WTC11 (cell line): ENCODE measurements at regions not wholly inside any gene's neighbourhood (a gene's known extent, or its start where the extent isn't known, plus 50 kb on each side); places are given as distances from the start of the nearest gene placed in this dataset.

Source experiments
- ATAC-seq: fragments of 200-7000 bp; cut with Tn5 transposase; 2 replicates; pipeline ENCODE4 v1.10.0; 2021; ENCODE audit warnings: mild to moderate bottlenecking, moderate library complexity
- CTCF ChIA-PET: fragments of 300-600 bp; sonication (Branson Sonifier 250); formaldehyde crosslinking; loops from one replicate; lab custom pipeline; 2021; ENCODE audit warnings: antibody characterized with exemption; lab: Charles Lee
- POLR2A ChIA-PET: fragments of 350-600 bp; sonication (Branson Sonifier 250); formaldehyde crosslinking; loops from one replicate; lab custom pipeline; 2021; ENCODE audit warnings: antibody characterized with exemption; lab: Charles Lee
- DNase-seq: peaks from one replicate; pipeline ENCODE4 v3.0.0; 2021; ENCODE audit warnings: low spot score
- H3K27ac Mint-ChIP-seq: 2 replicates; pipeline ENCODE4 v1.8.0; 2021; ENCODE audit warnings: mixed read lengths
- H3K27me3 Mint-ChIP-seq: 2 replicates; pipeline ENCODE4 v1.8.0; 2021; ENCODE audit warnings: low read depth, mild to moderate bottlenecking, moderate library complexity, mixed read lengths
- H3K36me3 Mint-ChIP-seq: 2 replicates; pipeline ENCODE4 v1.8.0; 2021; ENCODE audit warnings: mixed read lengths
- H3K4me1 Mint-ChIP-seq: 2 replicates; pipeline ENCODE4 v1.8.0; 2022; ENCODE audit warnings: mixed read lengths
- H3K4me3 Mint-ChIP-seq: 2 replicates; pipeline ENCODE4 v1.8.0; 2021; ENCODE audit warnings: mild to moderate bottlenecking, moderate library complexity, mixed read lengths
- H3K9me3 Mint-ChIP-seq: 2 replicates; pipeline ENCODE4 v1.8.0; 2021; ENCODE audit warnings: mixed read lengths
- ATF3 ChIP-seq: sonication (generic); formaldehyde crosslinking; conservative IDR thresholded peaks from 2 replicates; pipeline ENCODE4 v1.8.1; 2022; ENCODE audit warnings: mild to moderate bottlenecking, missing genetic modification reagents
- CREM ChIP-seq: sonication (generic); formaldehyde crosslinking; IDR thresholded peaks from 2 replicates; pipeline ENCODE4 v1.8.1; 2022; ENCODE audit warnings: mild to moderate bottlenecking, missing genetic modification reagents, moderate library complexity
- FOXK1 ChIP-seq: sonication (generic); formaldehyde crosslinking; IDR thresholded peaks from 2 replicates; pipeline ENCODE4 v1.8.0; 2022; ENCODE audit warnings: mild to moderate bottlenecking, moderate library complexity, missing genetic modification reagents
- GRHL2 ChIP-seq: fragments of 250-450 bp; sonication (Bioruptor Pico); IDR thresholded peaks from 2 replicates; pipeline ENCODE4 v1.8.0; 2022; ENCODE audit warnings: mild to moderate bottlenecking, moderate library complexity; ENCODE audit not compliant: insufficient replicate concordance, severe bottlenecking
- NFE2L1 ChIP-seq: sonication (generic); formaldehyde crosslinking; IDR thresholded peaks from 2 replicates; pipeline ENCODE4 v1.8.1; 2023; ENCODE audit warnings: missing genetic modification reagents
- NR2C2 ChIP-seq: sonication (generic); formaldehyde crosslinking; IDR thresholded peaks from 2 replicates; pipeline ENCODE4 v1.8.0; 2022; ENCODE audit warnings: mild to moderate bottlenecking, missing genetic modification reagents
- TCF7 ChIP-seq: sonication (generic); formaldehyde crosslinking; IDR thresholded peaks from 2 replicates; pipeline ENCODE4 v1.8.0; 2022; ENCODE audit warnings: mild to moderate bottlenecking, low read depth, missing genetic modification reagents, moderate library complexity
- ZBTB43 ChIP-seq: sonication (generic); formaldehyde crosslinking; IDR thresholded peaks from 2 replicates; pipeline ENCODE4 v1.8.1; 2023; ENCODE audit warnings: mild to moderate bottlenecking, missing genetic modification reagents
- ZNF423 ChIP-seq: fragments of 250-450 bp; sonication (Bioruptor Pico); IDR thresholded peaks from 2 replicates; pipeline ENCODE4 v2.1.2; 2022; ENCODE audit warnings: mild to moderate bottlenecking, moderate library complexity
- ZNF512 ChIP-seq: sonication (generic); formaldehyde crosslinking; IDR thresholded peaks from 2 replicates; pipeline ENCODE4 v1.8.1; 2022; ENCODE audit warnings: missing genetic modification reagents, borderline replicate concordance
- TF ChIP-seq, protein P1 (sequence below): sonication (generic); formaldehyde crosslinking; IDR thresholded peaks from 2 replicates; pipeline ENCODE4 v1.8.0; 2022; ENCODE audit warnings: mild to moderate bottlenecking, missing genetic modification reagents
- TF ChIP-seq, protein P2 (sequence below): fragments of 250-450 bp; sonication (Bioruptor Pico); IDR thresholded peaks from 2 replicates; pipeline ENCODE4 v1.9.0; 2021; ENCODE audit warnings: mild to moderate bottlenecking, borderline replicate concordance

DNA sequence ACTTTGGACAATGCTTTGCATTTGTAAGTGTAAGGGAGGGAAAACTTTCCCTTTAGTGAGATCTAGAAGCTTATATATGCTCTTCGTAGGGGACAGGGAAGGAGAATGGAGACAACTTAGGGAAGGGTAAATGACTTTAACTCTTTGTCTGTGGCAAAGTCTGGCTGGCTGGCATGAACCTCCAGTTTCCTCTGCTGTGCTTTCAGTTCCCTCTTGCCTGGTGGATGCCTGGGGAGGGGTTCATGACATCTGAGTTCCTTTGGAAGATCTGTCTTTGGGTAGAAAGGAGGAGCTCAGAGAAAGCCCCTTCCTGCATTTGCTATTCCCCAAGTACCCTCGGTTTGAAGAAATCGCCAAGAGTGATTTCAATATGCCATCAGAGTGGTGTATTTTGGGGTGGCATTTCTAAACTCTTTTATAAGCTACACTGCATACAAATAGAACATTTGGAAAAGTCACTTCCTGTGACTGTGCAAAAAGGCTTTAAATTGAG lies 143.6 kb downstream of the VAPA start (continued):
- TF ChIP-seq CREM: no peak
- TF ChIP-seq ZNF423 (CRISPR knock-in tag): no peak

- no peaks in the 10 kb centered on the region for H3K36me3 Mint-ChIP-seq
- H3K4me1 Mint-ChIP-seq: peaks cover 12% of the 10 kb centered on the region
- H3K27ac Mint-ChIP-seq: no peak overlapping the region
- DNase-seq (no peak), ATAC-seq (no peak)
- H3K4me3 Mint-ChIP-seq: no peak overlapping the region
- CTCF ChIA-PET: no interaction called here
- no peaks in the 10 kb centered on the region for H3K27me3 Mint-ChIP-seq
- no peaks in the 10 kb centered on the region for H3K9me3 Mint-ChIP-seq
- TF ChIP-seq GRHL2 (CRISPR knock-in tag) (no peak), NR2C2 (CRISPR knock-in tag) (no peak)
- TF ChIP-seq, protein P1, sequence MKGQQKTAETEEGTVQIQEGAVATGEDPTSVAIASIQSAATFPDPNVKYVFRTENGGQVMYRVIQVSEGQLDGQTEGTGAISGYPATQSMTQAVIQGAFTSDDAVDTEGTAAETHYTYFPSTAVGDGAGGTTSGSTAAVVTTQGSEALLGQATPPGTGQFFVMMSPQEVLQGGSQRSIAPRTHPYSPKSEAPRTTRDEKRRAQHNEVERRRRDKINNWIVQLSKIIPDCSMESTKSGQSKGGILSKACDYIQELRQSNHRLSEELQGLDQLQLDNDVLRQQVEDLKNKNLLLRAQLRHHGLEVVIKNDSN: no peak
- POLR2A ChIA-PET: no interaction called here
Measured at GRCh38 chr18:10057894-10058791, 144.3 kb downstream of the VAPA start.

GRCh38 chr18:10059610-10060468 lies 146.0 kb downstream of the VAPA start:
- Mint-ChIP-seq H3K27me3 (no peaks in the 10 kb centered on the region), H3K9me3 (no peaks in the 10 kb centered on the region), H3K4me3 (no peak overlapping the region), H3K27ac (no peak overlapping the region), H3K4me1 (peaks cover 12% of the 10 kb centered on the region), H3K36me3 (no peaks in the 10 kb centered on the region)
- ATAC-seq (no peak), DNase-seq (no peak)
- CTCF ChIA-PET: no interaction called here
- TF ChIP-seq GRHL2 (CRISPR knock-in tag) (no peak), ZNF512 (CRISPR knock-in tag) (no peak), ATF3 (no peak), TCF7 (CRISPR knock-in tag) (no peak), ZBTB43 (CRISPR knock-in tag) (no peak), NFE2L1 (CRISPR knock-in tag) (no peak), FOXK1 (CRISPR knock-in tag) (no peak)
- TF ChIP-seq, protein P2, sequence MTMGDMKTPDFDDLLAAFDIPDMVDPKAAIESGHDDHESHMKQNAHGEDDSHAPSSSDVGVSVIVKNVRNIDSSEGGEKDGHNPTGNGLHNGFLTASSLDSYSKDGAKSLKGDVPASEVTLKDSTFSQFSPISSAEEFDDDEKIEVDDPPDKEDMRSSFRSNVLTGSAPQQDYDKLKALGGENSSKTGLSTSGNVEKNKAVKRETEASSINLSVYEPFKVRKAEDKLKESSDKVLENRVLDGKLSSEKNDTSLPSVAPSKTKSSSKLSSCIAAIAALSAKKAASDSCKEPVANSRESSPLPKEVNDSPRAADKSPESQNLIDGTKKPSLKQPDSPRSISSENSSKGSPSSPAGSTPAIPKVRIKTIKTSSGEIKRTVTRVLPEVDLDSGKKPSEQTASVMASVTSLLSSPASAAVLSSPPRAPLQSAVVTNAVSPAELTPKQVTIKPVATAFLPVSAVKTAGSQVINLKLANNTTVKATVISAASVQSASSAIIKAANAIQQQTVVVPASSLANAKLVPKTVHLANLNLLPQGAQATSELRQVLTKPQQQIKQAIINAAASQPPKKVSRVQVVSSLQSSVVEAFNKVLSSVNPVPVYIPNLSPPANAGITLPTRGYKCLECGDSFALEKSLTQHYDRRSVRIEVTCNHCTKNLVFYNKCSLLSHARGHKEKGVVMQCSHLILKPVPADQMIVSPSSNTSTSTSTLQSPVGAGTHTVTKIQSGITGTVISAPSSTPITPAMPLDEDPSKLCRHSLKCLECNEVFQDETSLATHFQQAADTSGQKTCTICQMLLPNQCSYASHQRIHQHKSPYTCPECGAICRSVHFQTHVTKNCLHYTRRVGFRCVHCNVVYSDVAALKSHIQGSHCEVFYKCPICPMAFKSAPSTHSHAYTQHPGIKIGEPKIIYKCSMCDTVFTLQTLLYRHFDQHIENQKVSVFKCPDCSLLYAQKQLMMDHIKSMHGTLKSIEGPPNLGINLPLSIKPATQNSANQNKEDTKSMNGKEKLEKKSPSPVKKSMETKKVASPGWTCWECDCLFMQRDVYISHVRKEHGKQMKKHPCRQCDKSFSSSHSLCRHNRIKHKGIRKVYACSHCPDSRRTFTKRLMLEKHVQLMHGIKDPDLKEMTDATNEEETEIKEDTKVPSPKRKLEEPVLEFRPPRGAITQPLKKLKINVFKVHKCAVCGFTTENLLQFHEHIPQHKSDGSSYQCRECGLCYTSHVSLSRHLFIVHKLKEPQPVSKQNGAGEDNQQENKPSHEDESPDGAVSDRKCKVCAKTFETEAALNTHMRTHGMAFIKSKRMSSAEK (CRISPR knock-in tag): no peak
- POLR2A ChIA-PET: no interaction called here
